SK-N-SH treated with all-trans-retinoic acid at 6 μM for 48 hours (cell line): ENCODE measurements at regions not wholly inside any gene's neighbourhood (a gene's known extent, or its start where the extent isn't known, plus 50 kb on each side); places are given as distances from the start of the nearest gene placed in this dataset.

Experiments used
- ARNTL ChIP-seq: fragments of 450-650 bp; formaldehyde crosslinking; IDR thresholded peaks from 2 replicates; pipeline ENCODE4 v1.5.0; 2020; ENCODE audit warnings: low read depth, mild to moderate bottlenecking, moderate library complexity, borderline replicate concordance
- ISL1 ChIP-seq: fragments of 250-450 bp; sonication (Bioruptor Pico); IDR thresholded peaks from 2 replicates; pipeline ENCODE4 v2.1.2; 2022; ENCODE audit warnings: mild to moderate bottlenecking, moderate library complexity
- PPARA ChIP-seq: fragments of 250-450 bp; sonication (Bioruptor Pico); IDR thresholded peaks from 2 replicates; pipeline ENCODE4 v1.5.0; 2020; ENCODE audit warnings: mild to moderate bottlenecking, borderline replicate concordance
- RARB ChIP-seq: fragments of 250-450 bp; sonication (Bioruptor Pico); IDR thresholded peaks from 2 replicates; pipeline ENCODE4 v1.8.0; 2021; ENCODE audit warnings: mild to moderate bottlenecking, moderate library complexity
- ZFP3 ChIP-seq: fragments of 250-450 bp; sonication (Bioruptor Pico); IDR thresholded peaks from 2 replicates; pipeline ENCODE4 v1.5.0; 2020; ENCODE audit warnings: mild to moderate bottlenecking, moderate library complexity
- ZFP30 ChIP-seq: fragments of 450-650 bp; formaldehyde crosslinking; IDR thresholded peaks from 2 replicates; pipeline ENCODE4 v1.5.0; 2022; ENCODE audit warnings: mild to moderate bottlenecking, moderate library complexity
- TF ChIP-seq, protein P1 (sequence below): fragments of 250-450 bp; sonication (Bioruptor Pico); IDR thresholded peaks from 2 replicates; pipeline ENCODE4 v1.5.0; 2020; ENCODE audit warnings: mild to moderate bottlenecking, moderate library complexity
- TF ChIP-seq, protein P2 (sequence below): fragments of 250-450 bp; sonication (Bioruptor Pico); IDR thresholded peaks from 2 replicates; pipeline ENCODE4 v1.8.0; 2020; ENCODE audit warnings: mild to moderate bottlenecking, moderate library complexity, borderline replicate concordance
- TF ChIP-seq, protein P3 (sequence below): fragments of 250-450 bp; sonication (Bioruptor Pico); IDR thresholded peaks from 2 replicates; pipeline ENCODE4 v1.5.1; 2020; ENCODE audit warnings: low read depth, mild to moderate bottlenecking, moderate library complexity

DNA sequence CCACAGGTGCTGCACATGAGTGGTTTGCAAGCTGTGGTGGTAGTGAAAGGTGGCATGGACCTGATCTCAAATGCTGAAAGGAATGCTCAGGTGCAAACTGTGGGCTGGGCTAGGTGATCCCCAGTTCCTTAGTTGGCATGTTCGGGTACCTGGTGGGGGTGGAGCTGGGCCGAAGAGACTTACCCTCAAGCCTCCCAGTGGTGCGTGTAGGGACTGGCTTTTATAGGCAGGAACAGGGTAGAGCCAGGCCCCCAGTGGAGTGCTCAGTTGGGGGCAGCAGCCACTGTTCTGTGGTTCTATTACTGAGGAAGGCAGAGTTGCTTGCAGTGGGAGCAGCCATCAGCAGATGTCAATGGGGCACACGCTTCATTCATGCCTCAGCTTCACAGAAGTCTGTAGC lies 399.8 kb downstream of the HTR1B start:
- TF ChIP-seq, protein P1, sequence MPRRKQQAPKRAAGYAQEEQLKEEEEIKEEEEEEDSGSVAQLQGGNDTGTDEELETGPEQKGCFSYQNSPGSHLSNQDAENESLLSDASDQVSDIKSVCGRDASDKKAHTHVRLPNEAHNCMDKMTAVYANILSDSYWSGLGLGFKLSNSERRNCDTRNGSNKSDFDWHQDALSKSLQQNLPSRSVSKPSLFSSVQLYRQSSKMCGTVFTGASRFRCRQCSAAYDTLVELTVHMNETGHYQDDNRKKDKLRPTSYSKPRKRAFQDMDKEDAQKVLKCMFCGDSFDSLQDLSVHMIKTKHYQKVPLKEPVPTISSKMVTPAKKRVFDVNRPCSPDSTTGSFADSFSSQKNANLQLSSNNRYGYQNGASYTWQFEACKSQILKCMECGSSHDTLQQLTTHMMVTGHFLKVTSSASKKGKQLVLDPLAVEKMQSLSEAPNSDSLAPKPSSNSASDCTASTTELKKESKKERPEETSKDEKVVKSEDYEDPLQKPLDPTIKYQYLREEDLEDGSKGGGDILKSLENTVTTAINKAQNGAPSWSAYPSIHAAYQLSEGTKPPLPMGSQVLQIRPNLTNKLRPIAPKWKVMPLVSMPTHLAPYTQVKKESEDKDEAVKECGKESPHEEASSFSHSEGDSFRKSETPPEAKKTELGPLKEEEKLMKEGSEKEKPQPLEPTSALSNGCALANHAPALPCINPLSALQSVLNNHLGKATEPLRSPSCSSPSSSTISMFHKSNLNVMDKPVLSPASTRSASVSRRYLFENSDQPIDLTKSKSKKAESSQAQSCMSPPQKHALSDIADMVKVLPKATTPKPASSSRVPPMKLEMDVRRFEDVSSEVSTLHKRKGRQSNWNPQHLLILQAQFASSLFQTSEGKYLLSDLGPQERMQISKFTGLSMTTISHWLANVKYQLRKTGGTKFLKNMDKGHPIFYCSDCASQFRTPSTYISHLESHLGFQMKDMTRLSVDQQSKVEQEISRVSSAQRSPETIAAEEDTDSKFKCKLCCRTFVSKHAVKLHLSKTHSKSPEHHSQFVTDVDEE (CRISPR knock-in tag), result no peak
- no peak for TF ChIP-seq ZFP3 (CRISPR knock-in tag)
- TF ChIP-seq, protein P2, sequence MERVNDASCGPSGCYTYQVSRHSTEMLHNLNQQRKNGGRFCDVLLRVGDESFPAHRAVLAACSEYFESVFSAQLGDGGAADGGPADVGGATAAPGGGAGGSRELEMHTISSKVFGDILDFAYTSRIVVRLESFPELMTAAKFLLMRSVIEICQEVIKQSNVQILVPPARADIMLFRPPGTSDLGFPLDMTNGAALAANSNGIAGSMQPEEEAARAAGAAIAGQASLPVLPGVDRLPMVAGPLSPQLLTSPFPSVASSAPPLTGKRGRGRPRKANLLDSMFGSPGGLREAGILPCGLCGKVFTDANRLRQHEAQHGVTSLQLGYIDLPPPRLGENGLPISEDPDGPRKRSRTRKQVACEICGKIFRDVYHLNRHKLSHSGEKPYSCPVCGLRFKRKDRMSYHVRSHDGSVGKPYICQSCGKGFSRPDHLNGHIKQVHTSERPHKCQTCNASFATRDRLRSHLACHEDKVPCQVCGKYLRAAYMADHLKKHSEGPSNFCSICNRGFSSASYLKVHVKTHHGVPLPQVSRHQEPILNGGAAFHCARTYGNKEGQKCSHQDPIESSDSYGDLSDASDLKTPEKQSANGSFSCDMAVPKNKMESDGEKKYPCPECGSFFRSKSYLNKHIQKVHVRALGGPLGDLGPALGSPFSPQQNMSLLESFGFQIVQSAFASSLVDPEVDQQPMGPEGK (CRISPR knock-in tag), result no peak
- TF ChIP-seq, protein P3, sequence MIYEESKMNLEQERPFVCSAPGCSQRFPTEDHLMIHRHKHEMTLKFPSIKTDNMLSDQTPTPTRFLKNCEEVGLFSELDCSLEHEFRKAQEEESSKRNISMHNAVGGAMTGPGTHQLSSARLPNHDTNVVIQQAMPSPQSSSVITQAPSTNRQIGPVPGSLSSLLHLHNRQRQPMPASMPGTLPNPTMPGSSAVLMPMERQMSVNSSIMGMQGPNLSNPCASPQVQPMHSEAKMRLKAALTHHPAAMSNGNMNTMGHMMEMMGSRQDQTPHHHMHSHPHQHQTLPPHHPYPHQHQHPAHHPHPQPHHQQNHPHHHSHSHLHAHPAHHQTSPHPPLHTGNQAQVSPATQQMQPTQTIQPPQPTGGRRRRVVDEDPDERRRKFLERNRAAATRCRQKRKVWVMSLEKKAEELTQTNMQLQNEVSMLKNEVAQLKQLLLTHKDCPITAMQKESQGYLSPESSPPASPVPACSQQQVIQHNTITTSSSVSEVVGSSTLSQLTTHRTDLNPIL, result no peak
- TF ChIP-seq ARNTL, result no peak
- TF ChIP-seq ISL1 (CRISPR knock-in tag), result no peak
- no peak for TF ChIP-seq RARB (CRISPR knock-in tag)
- TF ChIP-seq ZFP30 (CRISPR knock-in tag), result no peak
- TF ChIP-seq PPARA (CRISPR knock-in tag), result no peak
